Smooth muscle cell (in vitro differentiated cells): ENCODE measurements at regions not wholly inside any gene's neighbourhood (a gene's known extent, or its start where the extent isn't known, plus 50 kb on each side); places are given as distances from the start of the nearest gene placed in this dataset.

ENCODE experiments used
- DNase-seq: peaks from one replicate; lab custom pipeline; 2025; ENCODE audit not compliant: unreplicated experiment; lab: John Stamatoyannopoulos, UW
- H2AFZ ChIP-seq: fragments of 200-600 bp; sonication (generic); 2 replicates; pipeline ENCODE4 v1.6.0; 2016; ENCODE audit warnings: antibody characterized with exemption, low read depth, mild to moderate bottlenecking
- H3F3A ChIP-seq: fragments of 200-600 bp; sonication (generic); 2 replicates; pipeline ENCODE4 v1.6.0; 2017; ENCODE audit warnings: antibody characterized with exemption, low read depth
- H3K27ac ChIP-seq: fragments of 200-600 bp; sonication (generic); 2 replicates; pipeline ENCODE4 v1.5.1; 2016; ENCODE audit warnings: low read depth, mild to moderate bottlenecking
- H3K27me3 ChIP-seq: fragments of 200-600 bp; sonication (generic); 2 replicates; pipeline ENCODE4 v1.6.1; 2016; ENCODE audit warnings: low read depth, mild to moderate bottlenecking
- H3K36me3 ChIP-seq: fragments of 200-600 bp; sonication (generic); 2 replicates; pipeline ENCODE4 v1.5.1; 2016; ENCODE audit warnings: low read depth
- H3K4me1 ChIP-seq: fragments of 200-600 bp; sonication (generic); 2 replicates; pipeline ENCODE4 v1.5.1; 2016; ENCODE audit warnings: low read depth
- H3K4me2 ChIP-seq: fragments of 200-600 bp; sonication (generic); 2 replicates; pipeline ENCODE4 v1.6.0; 2016; ENCODE audit warnings: mild to moderate bottlenecking
- H3K4me3 ChIP-seq: fragments of 200-600 bp; sonication (generic); 2 replicates; pipeline ENCODE4 v1.5.1; 2016; ENCODE audit warnings: mild to moderate bottlenecking
- H3K79me2 ChIP-seq: fragments of 200-600 bp; sonication (generic); 2 replicates; pipeline ENCODE4 v1.6.0; 2016; ENCODE audit warnings: low read depth, mild to moderate bottlenecking
- H3K9ac ChIP-seq: fragments of 200-600 bp; sonication (generic); 2 replicates; pipeline ENCODE4 v1.6.0; 2016; ENCODE audit warnings: low read depth
- H3K9me3 ChIP-seq: fragments of 200-600 bp; sonication (generic); replicated peaks from 2 replicates; pipeline ENCODE4 v1.5.1; 2016; ENCODE audit warnings: low read depth
- H4K20me1 ChIP-seq: fragments of 200-600 bp; sonication (generic); 2 replicates; pipeline ENCODE4 v1.6.0; 2016; ENCODE audit warnings: low read depth
- WGBS: methylation state at CpG from one replicate; pipeline ENCODE4 v1.1.7; 2016; ENCODE audit warnings: low lambda C conversion rate; 5-methylcytosine and 5-hydroxymethylcytosine counted together
- TF ChIP-seq, protein P1 (sequence below): fragments of 200-600 bp; sonication (generic); IDR thresholded peaks from 2 replicates; pipeline ENCODE4 v1.5.1; 2017; ENCODE audit warnings: borderline replicate concordance, mild to moderate bottlenecking, antibody characterized with exemption; ENCODE audit not compliant: insufficient read depth, poor library complexity, severe bottlenecking

GRCh38 chr17:70423562-70423961, 254.2 kb downstream of the KCNJ2 start:
- no peak for DNase-seq
- TF ChIP-seq, protein P1, sequence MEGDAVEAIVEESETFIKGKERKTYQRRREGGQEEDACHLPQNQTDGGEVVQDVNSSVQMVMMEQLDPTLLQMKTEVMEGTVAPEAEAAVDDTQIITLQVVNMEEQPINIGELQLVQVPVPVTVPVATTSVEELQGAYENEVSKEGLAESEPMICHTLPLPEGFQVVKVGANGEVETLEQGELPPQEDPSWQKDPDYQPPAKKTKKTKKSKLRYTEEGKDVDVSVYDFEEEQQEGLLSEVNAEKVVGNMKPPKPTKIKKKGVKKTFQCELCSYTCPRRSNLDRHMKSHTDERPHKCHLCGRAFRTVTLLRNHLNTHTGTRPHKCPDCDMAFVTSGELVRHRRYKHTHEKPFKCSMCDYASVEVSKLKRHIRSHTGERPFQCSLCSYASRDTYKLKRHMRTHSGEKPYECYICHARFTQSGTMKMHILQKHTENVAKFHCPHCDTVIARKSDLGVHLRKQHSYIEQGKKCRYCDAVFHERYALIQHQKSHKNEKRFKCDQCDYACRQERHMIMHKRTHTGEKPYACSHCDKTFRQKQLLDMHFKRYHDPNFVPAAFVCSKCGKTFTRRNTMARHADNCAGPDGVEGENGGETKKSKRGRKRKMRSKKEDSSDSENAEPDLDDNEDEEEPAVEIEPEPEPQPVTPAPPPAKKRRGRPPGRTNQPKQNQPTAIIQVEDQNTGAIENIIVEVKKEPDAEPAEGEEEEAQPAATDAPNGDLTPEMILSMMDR, result no peak
- H4K20me1 ChIP-seq, result no peaks in the 10 kb centered on the region
- H3F3A ChIP-seq, result no peaks in the 10 kb centered on the region
- no peak overlapping the region for H3K9ac ChIP-seq
- WGBS, result 73% methylated on average over 2 of the region's 2 CpGs
- peaks cover 5% of the 10 kb centered on the region for H3K27me3 ChIP-seq
- H3K4me2 ChIP-seq, result no peak overlapping the region
- H3K36me3 ChIP-seq, result no peaks in the 10 kb centered on the region
- no peaks in the 10 kb centered on the region for H3K9me3 ChIP-seq
- H3K79me2 ChIP-seq, result no peaks in the 10 kb centered on the region
- no peak overlapping the region for H3K4me3 ChIP-seq
- no peak overlapping the region for H2AFZ ChIP-seq
- no peaks in the 10 kb centered on the region for H3K4me1 ChIP-seq
- no peak overlapping the region for H3K27ac ChIP-seq

DNA sequence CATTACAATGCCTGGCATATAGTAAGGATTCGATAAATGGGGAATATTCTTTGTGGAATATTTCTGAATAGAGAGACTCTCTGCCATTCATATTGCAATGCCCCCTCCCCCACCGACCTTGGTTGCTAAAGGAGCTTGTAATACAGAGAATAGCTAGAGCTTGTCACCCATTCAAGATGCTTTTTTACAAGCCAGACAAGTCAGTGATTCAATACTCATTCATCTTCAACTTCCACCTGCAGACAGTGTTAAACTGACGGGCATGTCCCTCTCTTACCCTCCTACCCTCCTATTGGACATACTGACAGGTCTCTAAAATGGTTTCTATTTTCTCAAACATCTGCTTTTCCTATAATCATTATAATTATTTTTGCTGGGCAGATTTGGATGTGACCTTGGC, 257.4 kb downstream of the KCNJ2 start:
- Histone ChIP-seq H3F3A (no peaks in the 10 kb centered on the region), H2AFZ (no peak overlapping the region), H4K20me1 (no peaks in the 10 kb centered on the region), H3K9ac (no peak overlapping the region), H3K79me2 (no peaks in the 10 kb centered on the region), H3K4me2 (peak overlapping the region; percentile 12), H3K4me3 (no peak overlapping the region), H3K4me1 (no peaks in the 10 kb centered on the region), H3K36me3 (no peaks in the 10 kb centered on the region), H3K9me3 (no peaks in the 10 kb centered on the region), H3K27me3 (peaks cover 5% of the 10 kb centered on the region), H3K27ac (no peak overlapping the region)
- TF ChIP-seq, protein P1, result no peak
- 64% methylated on average over 3 of the region's 3 CpGs for WGBS
- DNase-seq, result no peak

DNA sequence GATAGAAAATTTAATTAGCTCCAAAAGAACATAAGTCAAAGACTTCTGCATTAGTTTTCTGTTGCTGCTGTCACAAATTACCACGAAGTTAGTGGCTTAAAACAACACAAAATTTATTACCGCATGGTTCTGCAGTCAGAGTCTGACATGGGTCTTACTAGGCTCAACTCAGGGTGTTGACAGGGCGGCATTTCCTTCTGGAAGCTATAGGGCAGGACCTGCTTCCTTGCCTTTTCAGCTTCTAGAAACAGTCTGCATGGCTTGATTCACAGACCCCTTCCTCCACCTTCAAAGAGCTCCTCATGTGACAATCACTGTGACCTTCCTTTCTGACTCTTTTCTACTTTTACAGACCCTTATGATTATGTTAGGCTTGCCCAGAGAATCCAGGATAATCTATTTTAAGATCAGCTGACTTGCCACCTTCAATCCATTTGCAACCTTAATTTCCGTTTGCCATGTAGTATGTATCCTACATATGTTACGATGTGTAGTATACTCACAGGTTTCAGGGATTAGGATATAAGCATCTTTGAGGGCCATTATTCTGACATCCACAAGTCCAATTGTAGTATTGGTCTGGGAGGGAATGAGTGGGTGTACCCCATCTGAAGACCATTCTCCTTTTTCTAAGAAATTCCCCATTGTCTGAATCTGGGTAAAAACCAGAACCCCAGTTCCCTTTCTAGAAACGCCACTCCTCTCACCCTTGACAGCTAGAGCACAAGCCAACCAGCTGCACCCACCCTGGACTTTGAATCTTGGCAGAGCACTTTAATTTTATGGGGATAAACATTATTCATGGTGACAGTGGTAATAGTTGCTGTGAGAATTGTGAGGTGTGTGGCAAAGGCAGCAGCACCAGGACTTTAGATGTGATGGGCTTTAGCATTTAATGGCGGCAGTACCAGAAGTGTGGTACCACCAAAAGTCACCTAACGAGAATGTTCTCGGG, 265.5 kb downstream of the KCNJ2 start:
- no peaks in the 10 kb centered on the region for H3K9me3 ChIP-seq
- TF ChIP-seq, protein P1, result no peak
- no peaks in the 10 kb centered on the region for H3K79me2 ChIP-seq
- 68% methylated on average over 9 of the region's 9 CpGs for WGBS
- H3F3A ChIP-seq, result no peaks in the 10 kb centered on the region
- no peak overlapping the region for H3K4me3 ChIP-seq
- no peaks in the 10 kb centered on the region for H3K36me3 ChIP-seq
- no peak overlapping the region for H3K27ac ChIP-seq
- H3K4me1 ChIP-seq, result no peaks in the 10 kb centered on the region
- H3K27me3 ChIP-seq, result no peaks in the 10 kb centered on the region
- no peaks in the 10 kb centered on the region for H4K20me1 ChIP-seq
- H3K9ac ChIP-seq, result no peak overlapping the region
- H3K4me2 ChIP-seq, result no peak overlapping the region
- no peak overlapping the region for H2AFZ ChIP-seq
- DNase-seq, result no peak

GRCh38 chr17:70437656-70438055, 268.3 kb downstream of the KCNJ2 start:
- no peak overlapping the region for H3K9ac ChIP-seq
- no peaks in the 10 kb centered on the region for H3K4me1 ChIP-seq
- TF ChIP-seq, protein P1, result no peak
- H3F3A ChIP-seq, result no peaks in the 10 kb centered on the region
- WGBS, result 83% methylated on average over 5 of the region's 5 CpGs
- H3K27me3 ChIP-seq, result peaks cover 7% of the 10 kb centered on the region
- no peak overlapping the region for H3K4me3 ChIP-seq
- H3K4me2 ChIP-seq, result no peak overlapping the region
- H3K79me2 ChIP-seq, result no peaks in the 10 kb centered on the region
- no peaks in the 10 kb centered on the region for H3K9me3 ChIP-seq
- H3K27ac ChIP-seq, result no peak overlapping the region
- H3K36me3 ChIP-seq, result no peaks in the 10 kb centered on the region
- H2AFZ ChIP-seq, result no peak overlapping the region
- DNase-seq, result no peak
- no peaks in the 10 kb centered on the region for H4K20me1 ChIP-seq
